HG03565 (cell line): ENCODE measurements at regions not wholly inside any gene's neighbourhood (a gene's known extent, or its start where the extent isn't known, plus 50 kb on each side); places are given as distances from the start of the nearest gene placed in this dataset.
"Not testable (repeated sequence)": the region's sequence is repeated elsewhere in the genome, so short reads cannot be mapped to it uniquely, and the experiment has no call there.

Experiments used
- ATAC-seq: cut with Tn5 transposase; IDR thresholded peaks from one replicate; pipeline ENCODE4 v1.9.1; 2021; ENCODE audit warnings: mild to moderate bottlenecking, moderate library complexity; ENCODE audit not compliant: unreplicated experiment

- ATAC-seq: no peak
Measured at GRCh38 chr3:8338424-8338823, 163.2 kb upstream of the LMCD1 start.

- ATAC-seq: no peak
Measured at GRCh38 chr3:8341821-8342247, 159.8 kb upstream of the LMCD1 start.

GRCh38 chr3:8343058-8343457 lies 158.6 kb upstream of the LMCD1 start:
- ATAC-seq: no peak

GRCh38 chr3:8345398-8345797 lies 156.2 kb upstream of the LMCD1 start:
- ATAC-seq: no peak

GRCh38 chr3:8348076-8348475 lies 153.5 kb upstream of the LMCD1 start:
- ATAC-seq: no peak

- ATAC-seq: no peak
Measured at GRCh38 chr3:8352475-8352874, 149.1 kb upstream of the LMCD1 start.

- no peak for ATAC-seq
Measured at GRCh38 chr3:8353364-8353763, 148.3 kb upstream of the LMCD1 start.

GRCh38 chr3:8355346-8355745 lies 146.3 kb upstream of the LMCD1 start:
- ATAC-seq: no peak

GRCh38 chr3:8356066-8356465 lies 145.6 kb upstream of the LMCD1 start:
- not testable (repeated sequence) for ATAC-seq

- no peak for ATAC-seq
Measured at GRCh38 chr3:8357859-8358258, 143.8 kb upstream of the LMCD1 start.

GRCh38 chr3:8359133-8359532 lies 142.5 kb upstream of the LMCD1 start:
- no peak for ATAC-seq

- no peak for ATAC-seq
Measured at GRCh38 chr3:8363200-8363599, 138.4 kb upstream of the LMCD1 start.

GRCh38 chr3:8365541-8365940 lies 136.1 kb upstream of the LMCD1 start:
- no peak for ATAC-seq

GRCh38 chr3:8366219-8366810 lies 135.3 kb upstream of the LMCD1 start:
- ATAC-seq: no peak

- no peak for ATAC-seq
Measured at GRCh38 chr3:8368598-8368997, 133.0 kb upstream of the LMCD1 start.

- no peak for ATAC-seq
Measured at GRCh38 chr3:8369638-8370037, 132.0 kb upstream of the LMCD1 start.

- no peak for ATAC-seq
Measured at GRCh38 chr3:8371085-8371551, 130.5 kb upstream of the LMCD1 start.

- ATAC-seq: no peak
Measured at GRCh38 chr3:8371960-8372463, 129.6 kb upstream of the LMCD1 start.

GRCh38 chr3:8380904-8381704 lies 120.5 kb upstream of the LMCD1 start:
- no peak for ATAC-seq

GRCh38 chr3:8385848-8386620 lies 115.6 kb upstream of the LMCD1 start:
- ATAC-seq: no peak

GRCh38 chr3:8387571-8387970 lies 114.1 kb upstream of the LMCD1 start:
- ATAC-seq: no peak
